CD4-positive, alpha-beta T cell treated with Interleukin-2 at 100 ng/mL for 4 hours (primary cell): ENCODE measurements at regions not wholly inside any gene's neighbourhood (a gene's known extent, or its start where the extent isn't known, plus 50 kb on each side); places are given as distances from the start of the nearest gene placed in this dataset.

Experiments
- DNase-seq: peaks from one replicate; pipeline ENCODE4 v3.0.0-alpha.2; 2020; ENCODE audit warnings: low spot score

DNA sequence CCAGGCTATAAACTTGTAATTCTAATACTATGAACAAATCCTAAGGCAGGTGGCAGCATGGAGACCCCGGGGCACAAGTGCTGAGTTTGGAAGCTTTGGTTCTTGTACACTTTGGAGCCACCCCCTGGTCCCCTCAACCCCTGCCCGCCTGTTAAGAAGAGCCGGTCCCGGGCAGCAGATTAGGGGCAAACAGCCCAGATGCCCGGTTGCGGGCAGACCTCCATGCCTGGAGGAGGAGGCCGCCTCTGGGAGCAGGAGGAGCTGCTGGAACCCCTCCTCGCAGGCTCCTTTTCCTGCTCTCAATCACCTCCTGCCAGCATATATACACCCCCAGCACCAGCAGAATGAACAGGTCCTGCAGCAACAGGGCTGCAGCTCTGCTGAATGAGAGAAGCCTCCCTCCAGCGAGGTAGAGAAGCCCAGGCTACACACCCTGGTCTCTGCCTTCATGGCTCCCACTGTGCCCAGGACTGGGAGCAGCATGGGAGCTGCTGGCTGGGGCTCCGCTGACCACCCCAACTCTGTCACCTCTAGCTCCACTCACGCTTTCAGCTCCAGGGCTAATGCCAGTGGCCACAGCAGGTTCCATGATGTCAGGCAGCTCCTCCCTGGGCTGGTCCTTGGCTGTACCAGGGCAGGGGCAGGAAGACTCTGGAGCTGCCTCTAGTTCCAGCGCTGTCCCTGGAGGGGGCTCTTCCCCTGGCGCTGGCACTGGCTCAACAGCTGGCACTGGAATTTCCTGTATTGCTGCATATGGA is 1713.5 kb upstream of the ACO1 start:
- no peak for DNase-seq

DNA sequence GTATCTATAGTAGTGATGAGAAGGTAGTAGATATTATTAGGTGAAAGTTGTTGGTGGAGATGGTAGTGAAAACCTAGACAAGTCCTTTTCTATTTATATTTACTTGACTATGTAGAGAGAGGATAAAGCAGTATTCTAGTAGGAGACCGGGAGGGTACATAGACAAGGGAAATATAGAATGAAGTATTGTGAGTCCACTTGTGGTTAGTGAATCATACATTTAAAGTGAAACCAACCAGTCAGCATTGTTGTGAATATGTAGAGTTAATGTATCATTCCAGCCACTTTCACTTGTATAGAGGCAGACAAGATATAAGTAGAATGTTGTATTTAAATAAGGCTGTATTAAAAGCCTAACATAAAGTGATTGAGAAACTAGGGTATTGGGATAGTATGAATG is 1711.3 kb upstream of the ACO1 start:
- DNase-seq: no peak

DNA sequence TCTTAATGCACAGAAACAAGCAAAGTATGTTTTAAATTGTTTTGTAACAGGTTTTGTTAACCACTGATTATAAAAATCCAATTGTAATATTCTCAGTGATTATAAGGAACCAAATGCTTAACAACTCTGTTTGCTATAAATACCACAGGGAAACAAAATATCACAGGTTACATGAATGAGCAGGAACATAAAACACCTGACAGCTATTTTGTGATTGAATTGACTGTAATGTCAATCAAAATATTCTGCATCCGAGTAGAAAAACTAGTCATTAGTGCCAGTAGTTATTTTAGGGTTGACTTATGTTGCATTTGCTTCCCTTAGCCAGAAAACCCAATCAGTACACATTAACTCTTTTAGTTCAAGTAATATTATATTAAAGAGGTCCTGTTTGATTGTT is 1707.8 kb upstream of the ACO1 start:
- DNase-seq: no peak

DNA sequence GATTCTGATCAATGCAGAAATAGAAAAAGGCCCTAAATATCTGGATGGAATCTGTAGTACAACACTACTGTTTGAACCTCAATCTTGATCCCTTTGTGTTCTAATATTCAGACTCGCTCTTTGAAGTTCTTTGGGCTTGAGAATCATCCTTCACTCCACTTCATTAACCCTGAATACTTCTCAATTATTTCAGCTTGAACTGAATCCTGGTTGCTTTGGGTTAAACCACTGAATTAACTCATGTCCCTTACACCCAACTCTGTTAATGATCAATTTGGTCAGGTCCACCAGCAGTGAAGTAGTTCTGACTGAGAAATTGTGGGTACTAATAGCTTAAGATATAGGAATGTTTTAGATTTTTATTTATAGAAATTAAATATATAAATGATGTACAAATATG is 1707.2 kb upstream of the ACO1 start:
- no peak for DNase-seq

DNA sequence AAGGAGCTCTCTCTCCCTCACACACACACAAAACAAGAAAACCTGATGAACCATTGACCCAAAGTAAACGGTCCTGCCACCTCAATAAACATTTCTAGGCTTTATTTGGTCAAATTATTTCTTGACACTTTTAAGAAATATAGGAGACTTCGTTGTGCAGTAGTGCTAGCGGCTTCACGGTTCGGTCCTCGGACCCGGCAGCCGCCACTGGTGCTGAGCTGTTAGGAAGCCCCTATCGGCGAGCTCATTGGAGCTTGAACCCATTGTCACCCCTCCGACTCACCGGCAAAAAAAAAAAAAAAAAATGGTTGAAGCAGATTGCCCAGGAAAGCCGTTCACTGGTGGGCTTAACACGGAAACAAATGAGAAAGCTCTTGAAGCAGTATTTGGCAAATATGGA is 1695.6 kb upstream of the ACO1 start:
- no peak for DNase-seq

DNA sequence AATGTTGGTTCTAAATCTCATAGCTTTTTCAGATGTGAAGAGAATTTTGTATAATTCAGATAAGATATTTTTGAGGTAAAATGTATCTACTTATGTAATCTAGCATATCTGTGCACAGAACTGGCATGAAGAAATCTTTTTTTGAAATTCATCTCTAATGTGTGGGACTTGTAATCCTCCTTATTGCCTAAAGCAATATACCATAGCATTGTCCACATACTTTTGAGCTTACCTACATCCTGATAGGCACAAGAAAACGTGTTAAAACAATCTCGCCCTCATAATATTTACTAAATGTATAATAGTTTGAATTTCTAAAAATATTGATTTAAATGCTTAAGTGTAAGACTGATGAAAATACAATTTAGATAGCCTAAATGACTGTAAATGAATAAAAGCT is 1686.5 kb upstream of the ACO1 start:
- DNase-seq: no peak

GRCh38 chr9:30711591-30711990 is 1672.9 kb upstream of the ACO1 start:
- no peak for DNase-seq

DNA sequence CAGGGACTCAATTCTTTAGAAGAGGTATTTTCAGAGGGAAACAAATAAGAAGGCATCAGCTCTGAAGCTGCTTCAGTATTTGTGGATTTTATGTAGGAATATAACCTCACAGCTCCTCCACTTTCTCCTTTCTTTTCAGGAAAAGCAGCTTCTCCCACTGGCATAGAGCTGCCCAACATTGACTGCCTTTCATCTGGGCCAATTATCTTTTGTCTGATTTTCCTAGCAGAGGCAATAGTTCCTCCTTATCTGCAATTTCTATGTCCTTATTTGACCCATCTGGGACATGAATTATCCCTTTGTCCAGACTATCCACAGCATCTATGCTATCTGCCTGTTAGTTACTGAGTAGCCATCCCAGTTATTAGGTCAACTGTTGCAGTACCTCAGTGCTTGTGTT is 1671.2 kb upstream of the ACO1 start:
- DNase-seq: no peak

GRCh38 chr9:30714389-30714788 is 1670.1 kb upstream of the ACO1 start:
- DNase-seq: no peak

GRCh38 chr9:30718483-30718882 is 1666.0 kb upstream of the ACO1 start:
- DNase-seq: no peak

DNA sequence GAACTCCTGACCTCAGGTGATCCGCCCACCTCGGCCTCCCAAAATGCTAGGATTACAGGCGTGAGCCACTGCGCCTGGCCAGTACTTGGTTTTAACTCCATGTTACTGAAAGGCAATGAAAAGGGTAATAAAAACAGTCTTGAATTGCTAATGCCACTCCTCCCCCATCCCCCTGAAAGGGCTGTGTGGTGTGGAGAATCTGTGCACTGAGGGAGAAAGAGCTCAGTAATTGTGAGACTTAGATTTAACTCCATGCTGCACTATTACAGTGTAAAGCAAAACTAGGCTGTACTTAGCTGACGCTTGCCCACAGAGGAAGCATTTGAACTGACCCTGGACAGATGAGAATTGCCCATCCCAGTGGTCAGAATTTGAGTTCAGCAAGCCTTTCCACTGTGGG is 1662.4 kb upstream of the ACO1 start:
- DNase-seq: no peak

DNA sequence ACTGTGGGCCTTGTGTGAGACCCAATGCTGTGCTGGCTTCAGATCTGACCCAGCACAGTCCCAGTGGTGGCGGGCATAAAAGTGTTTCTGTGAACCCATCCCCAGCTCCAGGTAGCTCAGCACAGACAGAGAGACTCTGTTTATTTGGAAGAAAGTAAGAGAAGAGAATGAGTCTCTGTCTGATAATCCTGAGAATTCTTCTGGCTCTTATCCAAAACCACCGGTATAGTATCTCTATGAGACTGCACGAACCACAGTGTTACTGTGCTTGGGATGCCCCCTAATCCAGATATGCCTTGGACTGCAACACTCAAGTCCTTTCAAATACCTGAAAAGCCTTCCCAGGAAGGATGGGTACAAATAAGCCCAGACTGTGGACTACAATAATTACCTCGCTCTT is 1660.8 kb upstream of the ACO1 start:
- DNase-seq: no peak

DNA sequence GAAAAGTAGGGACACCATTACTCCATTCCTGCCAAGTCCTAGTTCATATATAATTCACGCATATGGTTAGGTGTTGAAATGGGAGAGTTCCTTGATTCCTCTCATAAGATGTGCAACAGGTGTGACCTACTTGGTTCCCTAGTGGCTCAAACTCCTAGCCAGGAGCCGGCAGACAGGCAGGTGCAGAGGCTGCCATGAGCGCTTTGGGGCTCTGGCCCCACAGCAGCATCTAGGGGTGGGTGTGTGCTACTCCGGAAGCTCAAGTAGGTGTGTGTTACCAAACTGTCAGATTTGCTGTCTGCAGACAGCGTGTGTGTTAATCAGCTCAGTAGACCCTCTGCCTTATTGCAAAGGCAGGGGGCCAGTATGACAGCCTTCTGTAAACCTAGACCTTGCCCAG is 1652.4 kb upstream of the ACO1 start:
- no peak for DNase-seq

DNA sequence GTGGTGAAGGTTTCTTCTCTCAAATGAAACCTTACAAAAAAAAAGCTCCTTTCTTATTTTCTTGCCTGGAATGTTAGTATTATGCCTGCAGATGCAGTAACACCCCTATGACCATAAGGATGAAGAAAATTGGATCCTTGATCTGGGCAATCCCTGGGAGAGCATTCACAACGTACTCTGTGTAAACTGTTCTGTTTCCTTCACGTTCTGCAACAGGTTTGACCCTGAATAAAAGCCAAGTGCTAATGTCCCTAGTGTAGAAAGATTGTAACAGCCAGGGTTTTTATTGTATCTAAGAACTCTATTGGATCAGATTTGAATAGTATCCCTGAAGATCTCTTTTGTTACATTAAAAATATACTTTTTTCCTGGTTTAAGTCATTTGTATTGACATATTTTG is 1639.6 kb upstream of the ACO1 start:
- DNase-seq: no peak

DNA sequence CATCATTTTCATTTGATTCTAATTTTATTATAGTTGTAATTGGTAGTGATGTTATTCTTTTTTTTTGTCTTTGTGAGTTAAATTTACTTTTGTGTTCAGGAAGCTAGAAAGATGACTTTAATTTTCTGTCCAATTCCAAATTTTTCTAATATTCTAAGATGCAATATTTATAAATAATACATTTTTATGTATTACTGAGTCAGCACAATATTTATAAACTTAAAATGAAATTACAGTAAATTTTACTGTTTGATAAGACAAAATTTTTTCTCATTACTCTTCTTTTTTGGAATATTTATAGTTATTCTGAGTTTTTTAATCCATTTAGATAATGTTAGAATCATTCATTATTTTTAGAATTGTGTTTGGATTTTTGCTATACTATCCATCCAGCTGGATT is 1637.9 kb upstream of the ACO1 start:
- DNase-seq: no peak

DNA sequence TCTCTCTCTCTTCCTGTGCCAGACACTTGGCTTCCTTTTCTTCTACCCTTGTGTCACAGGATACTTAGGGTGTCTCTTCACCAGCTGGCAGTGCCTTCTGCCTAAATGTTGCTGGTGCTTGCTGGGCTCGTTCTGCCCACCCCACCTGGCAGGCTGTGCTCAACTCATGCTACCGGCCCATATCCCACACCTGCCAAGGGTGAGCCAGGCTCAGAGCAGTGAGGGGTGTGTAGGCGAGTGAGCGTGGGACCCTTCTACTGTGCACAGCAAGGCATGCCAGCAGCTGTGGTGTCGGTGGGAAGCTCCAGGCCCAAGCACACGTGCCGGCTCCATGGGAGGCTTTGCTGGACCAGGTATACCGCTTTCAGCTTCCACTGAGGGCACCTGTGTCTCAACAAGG is 1626.7 kb upstream of the ACO1 start:
- DNase-seq: no peak

DNA sequence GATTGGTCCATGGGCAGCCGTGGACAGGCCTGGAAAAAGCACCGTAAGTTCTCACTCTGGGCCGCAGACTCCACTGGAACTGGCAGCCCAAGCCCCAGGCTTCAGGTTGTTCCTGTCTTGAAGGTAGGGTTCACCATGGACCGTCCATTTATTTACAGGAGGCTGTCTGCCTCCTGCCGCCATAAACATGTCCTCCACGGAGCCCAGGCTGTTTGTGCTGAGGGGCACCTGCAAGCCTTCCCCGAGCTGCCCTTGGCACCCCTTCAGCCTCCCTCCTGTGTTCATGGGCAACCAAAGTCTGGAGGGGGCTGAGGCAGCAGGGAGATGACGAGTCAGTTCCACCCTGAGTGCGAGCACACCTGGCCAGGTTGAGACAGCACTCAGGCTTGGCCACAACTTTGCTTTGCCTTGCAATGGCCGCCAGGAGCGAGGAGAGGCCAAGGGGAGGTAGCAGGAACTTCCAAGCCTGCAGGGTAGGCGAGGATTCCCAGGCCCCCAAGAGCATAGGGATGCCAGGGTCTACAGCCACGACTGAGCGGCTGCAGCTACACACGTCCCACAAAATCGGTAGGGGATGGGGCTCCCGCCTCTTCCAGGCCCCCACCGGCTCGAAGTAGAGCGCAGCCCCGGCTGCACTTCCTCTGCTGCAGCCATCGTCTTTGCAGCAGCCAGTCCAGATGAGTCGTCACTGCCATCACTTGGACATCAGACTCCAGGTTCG is 1625.6 kb upstream of the ACO1 start:
- DNase-seq: no peak

DNA sequence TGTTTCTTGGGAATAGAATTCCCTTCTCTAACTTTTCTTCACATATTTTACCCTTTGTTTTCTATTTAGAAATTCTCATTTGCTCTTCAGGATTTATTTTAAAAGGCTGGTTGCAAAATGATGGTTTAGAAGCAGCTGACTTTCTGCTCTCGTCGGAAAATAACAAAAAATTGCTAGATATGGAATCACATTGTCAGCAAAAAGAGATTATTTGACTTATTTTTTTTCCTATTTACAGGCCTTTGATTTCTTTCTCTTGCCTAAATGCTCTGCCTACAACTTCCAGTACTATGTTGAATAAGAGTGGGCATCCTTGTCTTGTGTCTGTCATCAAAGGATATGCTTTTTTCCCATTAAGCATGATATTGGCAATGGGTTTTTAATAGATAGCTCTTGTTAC is 1619.1 kb upstream of the ACO1 start:
- no peak for DNase-seq

DNA sequence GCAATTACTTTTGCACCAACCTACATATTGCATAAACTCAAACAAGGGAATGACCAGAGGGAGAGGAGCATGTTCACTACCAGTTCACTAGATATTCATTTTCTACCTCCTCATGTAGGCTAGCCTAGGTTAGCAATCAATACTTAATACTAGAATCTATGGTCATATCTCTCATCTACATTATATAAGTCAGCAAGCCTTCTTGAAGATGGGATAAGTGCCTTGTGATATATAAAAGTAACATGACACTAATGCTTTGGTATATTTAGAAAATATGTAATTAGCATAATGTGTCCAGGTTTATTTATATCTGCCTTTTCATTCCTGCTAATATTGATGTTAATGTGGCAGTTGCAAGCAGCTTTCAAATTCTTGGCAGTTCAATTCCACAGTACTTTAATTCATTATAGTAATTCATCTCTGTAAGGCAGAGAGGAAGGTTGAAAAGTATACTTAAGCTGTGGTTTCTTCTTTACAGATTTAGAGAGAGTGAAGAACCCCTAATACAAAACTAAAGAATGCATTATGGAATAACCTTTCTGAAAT is 1613.2 kb upstream of the ACO1 start:
- DNase-seq: no peak

- no peak for DNase-seq
These were observed 1612.7 kb upstream of the ACO1 start for GRCh38 chr9:30771760-30772159.

DNA sequence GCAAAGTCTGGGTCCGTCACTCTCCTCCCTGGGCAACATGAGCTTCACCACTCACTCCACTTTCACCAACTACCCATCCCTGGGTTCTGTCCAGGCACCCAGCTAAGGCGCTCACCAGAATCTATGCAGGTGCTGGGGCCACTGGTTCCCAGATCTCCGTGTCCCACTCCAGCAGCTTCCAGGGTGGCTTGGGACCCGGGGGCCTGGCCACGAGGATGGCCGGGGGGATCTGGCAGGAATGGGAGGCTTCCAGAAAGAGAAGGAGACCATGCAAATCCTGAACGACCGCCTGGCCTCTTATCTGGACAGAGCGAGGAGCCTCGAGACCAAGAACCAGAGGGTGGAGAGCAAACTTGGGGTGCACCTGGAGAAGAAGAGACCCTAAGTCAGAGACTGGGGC is 1611.0 kb upstream of the ACO1 start:
- no peak for DNase-seq

GRCh38 chr9:30774326-30774725 is 1610.1 kb upstream of the ACO1 start:
- no peak for DNase-seq

DNA sequence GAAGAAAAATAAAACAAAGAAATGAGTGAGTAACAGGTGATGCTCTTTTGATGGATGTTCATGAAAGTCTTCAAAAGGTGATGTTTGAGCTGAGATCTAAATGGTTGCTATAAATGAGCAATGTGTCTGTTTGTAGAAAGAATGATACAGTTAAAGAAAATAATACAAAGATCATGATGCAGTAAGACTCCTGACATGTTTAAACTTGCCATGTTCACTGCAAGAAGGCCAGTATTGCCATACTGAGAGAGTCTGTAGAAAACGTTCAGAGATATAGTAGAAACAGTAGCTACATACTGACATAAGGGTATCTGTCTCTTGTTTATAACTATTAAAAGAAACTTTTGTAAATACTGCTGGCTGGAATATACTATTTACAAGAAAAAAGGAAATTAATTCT is 1609.2 kb upstream of the ACO1 start:
- DNase-seq: no peak

DNA sequence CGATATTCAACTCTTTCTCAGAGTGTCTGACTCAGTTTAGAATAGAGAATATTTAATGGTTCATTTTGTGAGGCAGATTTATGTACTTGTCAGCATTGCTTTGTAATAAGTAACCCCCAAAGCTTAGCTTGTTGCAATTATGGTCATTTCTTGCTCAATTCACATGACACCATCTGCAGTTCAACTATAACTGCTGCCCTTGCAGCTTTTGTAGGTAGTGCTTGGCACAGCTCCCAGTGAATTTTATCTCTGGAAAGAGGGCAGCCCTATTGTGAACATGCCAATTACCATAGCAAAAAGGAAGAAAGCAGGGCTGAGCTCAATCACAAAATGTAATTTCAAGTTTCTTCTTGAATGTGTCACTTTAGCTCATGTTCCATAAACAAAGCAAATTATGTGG is 1587.7 kb upstream of the ACO1 start:
- DNase-seq: no peak
